Iris pigment epithelial cell (primary cell): ENCODE measurements at regions not wholly inside any gene's neighbourhood (a gene's known extent, or its start where the extent isn't known, plus 50 kb on each side); places are given as distances from the start of the nearest gene placed in this dataset.
"Not testable (repeated sequence)": the region's sequence is repeated elsewhere in the genome, so short reads cannot be mapped to it uniquely, and the experiment has no call there.

ENCODE experiments used
- DNase-seq: peaks from one replicate; pipeline ENCODE4 v3.0.0-alpha.2; 2011; ENCODE audit warnings: low read depth

- not testable (repeated sequence) for DNase-seq
Measured at GRCh38 chr14:37891500-37891899, 296.1 kb downstream of the TTC6 start.

GRCh38 chr14:37894463-37894862 lies 299.0 kb downstream of the TTC6 start:
- no peak for DNase-seq

GRCh38 chr14:37899365-37899764 lies 303.9 kb downstream of the TTC6 start:
- no peak for DNase-seq

- DNase-seq = peak; percentile 45
Measured at GRCh38 chr14:37900561-37900960, 305.1 kb downstream of the TTC6 start.

- DNase-seq = peak; percentile 14
Measured at GRCh38 chr14:37901978-37902377, 305.7 kb upstream of the SSTR1 start.

GRCh38 chr14:37903343-37904191 lies 304.1 kb upstream of the SSTR1 start:
- peak; percentile 49 for DNase-seq

GRCh38 chr14:37924622-37925021 lies 283.1 kb upstream of the SSTR1 start:
- DNase-seq = no peak

- DNase-seq = no peak
Measured at GRCh38 chr14:37932008-37932407, 275.7 kb upstream of the SSTR1 start.

- no peak for DNase-seq
Measured at GRCh38 chr14:37932481-37932880, 275.2 kb upstream of the SSTR1 start.

GRCh38 chr14:37936971-37937370 lies 270.7 kb upstream of the SSTR1 start:
- DNase-seq = no peak

GRCh38 chr14:37939442-37940028 lies 268.2 kb upstream of the SSTR1 start:
- no peak for DNase-seq

- no peak for DNase-seq
Measured at GRCh38 chr14:37945959-37946358, 261.7 kb upstream of the SSTR1 start.

- DNase-seq = no peak
Measured at GRCh38 chr14:37946819-37947218, 260.9 kb upstream of the SSTR1 start.

- DNase-seq = no peak
Measured at GRCh38 chr14:37948266-37948665, 259.4 kb upstream of the SSTR1 start.

- no peak for DNase-seq
Measured at GRCh38 chr14:37968664-37969240, 239.0 kb upstream of the SSTR1 start.

GRCh38 chr14:37969511-37969979 lies 238.2 kb upstream of the SSTR1 start:
- no peak for DNase-seq

GRCh38 chr14:37970696-37971095 lies 237.0 kb upstream of the SSTR1 start:
- no peak for DNase-seq

- DNase-seq = no peak
Measured at GRCh38 chr14:37972941-37973887, 234.5 kb upstream of the SSTR1 start.

- DNase-seq = no peak
Measured at GRCh38 chr14:37974421-37974820, 233.3 kb upstream of the SSTR1 start.

- no peak for DNase-seq
Measured at GRCh38 chr14:37977481-37977880, 230.2 kb upstream of the SSTR1 start.

GRCh38 chr14:37985826-37986470 lies 221.8 kb upstream of the SSTR1 start:
- peak; percentile 47 for DNase-seq
